H9 (cell line): ENCODE measurements at regions not wholly inside any gene's neighbourhood (a gene's known extent, or its start where the extent isn't known, plus 50 kb on each side); places are given as distances from the start of the nearest gene placed in this dataset.

ENCODE experiments used
- DNase-seq: peaks from one replicate; pipeline ENCODE4 v3.0.0-alpha.2; 2017
- H2AFZ ChIP-seq: one replicate; pipeline ENCODE4 v1.6.1; 2013; ENCODE audit warnings: mild to moderate bottlenecking, low read length, control low read depth, moderate library complexity
- H2AK5ac ChIP-seq: 2 replicates; pipeline ENCODE4 v1.6.1; 2013; ENCODE audit warnings: low read length, control low read depth, mixed read lengths; ENCODE audit not compliant: insufficient read length
- H2BK120ac ChIP-seq: one replicate; pipeline ENCODE4 v1.6.1; 2013; ENCODE audit warnings: low read depth, mild to moderate bottlenecking, low read length, control low read depth, inconsistent platforms; ENCODE audit not compliant: poor library complexity, severe bottlenecking
- H2BK12ac ChIP-seq: 2 replicates; pipeline ENCODE4 v1.6.1; 2013; ENCODE audit warnings: low read length, control low read depth, mixed read lengths, low read depth; ENCODE audit not compliant: insufficient read length
- H2BK15ac ChIP-seq: 2 replicates; pipeline ENCODE4 v1.6.1; 2013; ENCODE audit warnings: low read depth, low read length, control low read depth
- H2BK20ac ChIP-seq: one replicate; pipeline ENCODE4 v1.6.1; 2013; ENCODE audit warnings: low read depth, mild to moderate bottlenecking, low read length, control low read depth, inconsistent platforms; ENCODE audit not compliant: poor library complexity, severe bottlenecking
- H2BK5ac ChIP-seq: 2 replicates; pipeline ENCODE4 v1.6.1; 2013; ENCODE audit warnings: low read length, control low read depth, mixed read lengths; ENCODE audit not compliant: insufficient read length
- H3K14ac ChIP-seq: 2 replicates; pipeline ENCODE4 v1.6.1; 2013; ENCODE audit warnings: low read length, control low read depth; ENCODE audit not compliant: insufficient read depth
- H3K18ac ChIP-seq: 2 replicates; pipeline ENCODE4 v1.6.1; 2013; ENCODE audit warnings: low read depth, mild to moderate bottlenecking, mixed read lengths, low read length, control low read depth; ENCODE audit not compliant: insufficient read length
- H3K23ac ChIP-seq: 2 replicates; pipeline ENCODE4 v1.6.1; 2013; ENCODE audit warnings: low read length, control low read depth, mixed read lengths, low read depth; ENCODE audit not compliant: insufficient read length
- H3K23me2 ChIP-seq: 2 replicates; pipeline ENCODE4 v1.6.1; 2013; ENCODE audit warnings: low read depth, mild to moderate bottlenecking, mixed read lengths, low read length, control low read depth; ENCODE audit not compliant: insufficient read length, poor library complexity, severe bottlenecking
- H3K27ac ChIP-seq: 2 replicates; pipeline ENCODE4 v1.5.1; 2013; ENCODE audit warnings: low read length, control low read depth, mixed read lengths, low read depth; ENCODE audit not compliant: insufficient read length
- H3K27me3 ChIP-seq: 2 replicates; pipeline ENCODE4 v1.6.1; 2013; ENCODE audit warnings: low read length, control low read depth, inconsistent platforms; ENCODE audit not compliant: insufficient read depth
- H3K4ac ChIP-seq: 2 replicates; pipeline ENCODE4 v1.6.1; 2013; ENCODE audit warnings: low read depth, mild to moderate bottlenecking, control low read depth, inconsistent platforms, low read length, moderate library complexity
- H3K4me1 ChIP-seq: 2 replicates; pipeline ENCODE4 v1.6.1; 2013; ENCODE audit warnings: low read length, control low read depth, inconsistent platforms; ENCODE audit not compliant: insufficient read depth
- H3K4me2 ChIP-seq: 2 replicates; pipeline ENCODE4 v1.6.1; 2013; ENCODE audit warnings: low read length, control low read depth, mixed read lengths; ENCODE audit not compliant: insufficient read length, insufficient read depth
- H3K56ac ChIP-seq: 2 replicates; pipeline ENCODE4 v1.6.1; 2013; ENCODE audit warnings: low read depth, mild to moderate bottlenecking, mixed read lengths, low read length, control low read depth; ENCODE audit not compliant: insufficient read length
- H3K79me1 ChIP-seq: 2 replicates; pipeline ENCODE4 v1.6.1; 2013; ENCODE audit warnings: low read depth, mild to moderate bottlenecking, moderate library complexity, low read length, control low read depth, inconsistent platforms; ENCODE audit not compliant: insufficient read depth, poor library complexity, severe bottlenecking
- H3K79me2 ChIP-seq: 2 replicates; pipeline ENCODE4 v1.6.1; 2013; ENCODE audit warnings: low read length, control low read depth, inconsistent platforms; ENCODE audit not compliant: insufficient read depth
- H3K9ac ChIP-seq: 2 replicates; pipeline ENCODE4 v1.6.1; 2013; ENCODE audit warnings: low read length, control low read depth, mixed read lengths; ENCODE audit not compliant: insufficient read length; ENCODE audit errors: extremely low read depth
- H3K9me3 ChIP-seq: one replicate; pipeline ENCODE4 v1.6.1; 2013; ENCODE audit warnings: low read depth, low read length, inconsistent platforms; ENCODE audit not compliant: control insufficient read depth
- H3T11ph ChIP-seq: one replicate; pipeline ENCODE4 v1.6.1; 2013; ENCODE audit warnings: mild to moderate bottlenecking, low read length, control low read depth, inconsistent platforms
- H4K20me1 ChIP-seq: one replicate; pipeline ENCODE4 v1.6.1; 2013; ENCODE audit not compliant: control insufficient read depth, insufficient read length, insufficient read depth
- H4K5ac ChIP-seq: 2 replicates; pipeline ENCODE4 v1.6.1; 2013; ENCODE audit warnings: low read depth, mild to moderate bottlenecking, mixed read lengths, low read length, control low read depth; ENCODE audit not compliant: insufficient read length
- H4K8ac ChIP-seq: replicated peaks from 2 replicates; pipeline ENCODE4 v1.6.1; 2013; ENCODE audit warnings: low read length, control low read depth, mixed read lengths, low read depth; ENCODE audit not compliant: insufficient read length
- H4K91ac ChIP-seq: 2 replicates; pipeline ENCODE4 v1.6.1; 2013; ENCODE audit warnings: low read depth, mild to moderate bottlenecking, moderate library complexity, mixed read lengths, low read length, control low read depth; ENCODE audit not compliant: insufficient read length
- H3K27ac Mint-ChIP-seq, 3 experiments: 2 replicates in 2 of 3; 3 replicates in 1 of 3; pipeline ENCODE4 v1.8.0; 2020 to 2021; ENCODE audit warnings: mixed read lengths in 3 of 3, mild to moderate bottlenecking in 1 of 3, moderate library complexity in 1 of 3
- H3K27me3 Mint-ChIP-seq: 2 replicates; pipeline ENCODE4 v1.8.0; 2021; ENCODE audit warnings: low read depth, mild to moderate bottlenecking, moderate library complexity, mixed read lengths
- H3K36me3 Mint-ChIP-seq, 3 experiments: 2 replicates in 2 of 3; 3 replicates in 1 of 3; pipeline ENCODE4 v1.8.0; 2020 to 2021; ENCODE audit warnings: low read depth in 3 of 3, mixed read lengths in 3 of 3; ENCODE audit not compliant: insufficient read depth in 1 of 3
- H3K4me1 Mint-ChIP-seq, 2 experiments: 2 replicates each; pipeline ENCODE4 v1.8.0; 2020; ENCODE audit warnings: mixed read lengths in 2 of 2
- H3K4me3 Mint-ChIP-seq, 2 experiments: 2 replicates in 1 of 2; 3 replicates in 1 of 2; pipeline ENCODE4 v1.8.0; 2020 to 2021; ENCODE audit warnings: mild to moderate bottlenecking in 2 of 2, mixed read lengths in 2 of 2, moderate library complexity in 1 of 2
- H3K9me3 Mint-ChIP-seq, 2 experiments: 2 replicates in 1 of 2; 3 replicates in 1 of 2; pipeline ENCODE4 v1.8.0; 2020; ENCODE audit warnings: mild to moderate bottlenecking in 2 of 2, mixed read lengths in 2 of 2, moderate library complexity in 1 of 2
- CTCF ChIP-seq: fragments of 200-600 bp; sonication (generic); conservative IDR thresholded peaks from 3 replicates; pipeline ENCODE4 v1.8.0; 2021; ENCODE audit warnings: antibody characterized with exemption, mild to moderate bottlenecking
- WGBS: extraction: QIAGEN DNeasy Blood & Tissue Kit; methylation state at CpG from one replicate; pipeline ENCODE4 v1.1.7; 2013; ENCODE audit warnings: missing lambda C conversion rate, low lambda C conversion rate, mixed read lengths; ENCODE audit not compliant: insufficient read length; ENCODE audit errors: extremely low coverage; 5-methylcytosine and 5-hydroxymethylcytosine counted together

DNA sequence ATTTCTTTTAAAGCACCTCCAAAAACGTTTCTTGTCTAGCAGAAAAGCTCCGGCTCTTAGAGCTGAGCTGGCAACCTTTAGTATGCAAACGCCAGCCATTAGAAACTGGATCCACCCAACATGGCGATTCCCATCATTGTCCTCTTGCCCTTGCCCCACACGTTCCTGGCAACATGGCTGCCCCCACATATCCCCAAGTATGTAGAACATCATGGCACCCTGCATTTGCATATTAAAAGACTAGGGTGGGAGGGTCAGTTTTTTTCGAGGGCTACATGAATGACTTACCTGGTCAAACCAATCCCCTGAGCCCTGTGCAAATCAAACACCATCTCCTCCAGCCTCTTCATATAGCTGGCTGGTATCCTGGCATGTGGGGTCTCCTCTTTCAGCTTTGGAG, 82.2 kb upstream of the HELT start:
- H4K20me1 ChIP-seq: no peaks in the 10 kb centered on the region
- H4K8ac ChIP-seq: no peak overlapping the region
- H3K4me3 Mint-ChIP-seq: no peak overlapping the region
- no peaks in the 10 kb centered on the region for H3K23me2 ChIP-seq
- no peak overlapping the region for H3K27ac ChIP-seq
- no peak overlapping the region for H2BK5ac ChIP-seq
- H2BK15ac ChIP-seq: no peak overlapping the region
- H2BK20ac ChIP-seq: no peak overlapping the region
- H2BK12ac ChIP-seq: no peak overlapping the region
- no peak for TF ChIP-seq CTCF
- H3K79me1 ChIP-seq: no peaks in the 10 kb centered on the region
- H3K9me3 Mint-ChIP-seq: peaks cover 10 to 14% of the 10 kb centered on the region in 2 experiments
- H3K4me2 ChIP-seq: no peak overlapping the region
- no peak overlapping the region for H3K23ac ChIP-seq
- H3K27me3 ChIP-seq: no peaks in the 10 kb centered on the region
- H2AK5ac ChIP-seq: no peak overlapping the region
- no peaks in the 10 kb centered on the region for H3K79me2 ChIP-seq
- no CpG with 5 or more reads among the region's 6 CpGs for WGBS
- DNase-seq: no peak
- no peaks in the 10 kb centered on the region; the same call in 1 of the 2 replicates for H3K4me1 ChIP-seq
- no peak overlapping the region for H2BK120ac ChIP-seq
- no peaks in the 10 kb centered on the region for H3K9me3 ChIP-seq
- H3K18ac ChIP-seq: no peak overlapping the region
- H3K36me3 Mint-ChIP-seq: peaks cover 2 to 8% (median 4%) of the 10 kb centered on the region in 3 experiments; a peak in 3 of 7 replicates
- peaks cover 8 to 13% of the 10 kb centered on the region in 2 experiments for H3K4me1 Mint-ChIP-seq
- no peak overlapping the region for H3K27ac Mint-ChIP-seq
- no peak overlapping the region for H3K56ac ChIP-seq
- no peaks in the 10 kb centered on the region for H3K27me3 Mint-ChIP-seq
- no peak overlapping the region for H3T11ph ChIP-seq
- no peak overlapping the region for H4K91ac ChIP-seq
- no peak overlapping the region for H3K4ac ChIP-seq
- H3K9ac ChIP-seq: no peak overlapping the region
- H2AFZ ChIP-seq: no peak overlapping the region
- no peak overlapping the region for H3K14ac ChIP-seq
- no peak overlapping the region for H4K5ac ChIP-seq
